Mesendoderm (in vitro differentiated cells): ENCODE measurements at regions not wholly inside any gene's neighbourhood (a gene's known extent, or its start where the extent isn't known, plus 50 kb on each side); places are given as distances from the start of the nearest gene placed in this dataset.
"Not testable (repeated sequence)": the region's sequence is repeated elsewhere in the genome, so short reads cannot be mapped to it uniquely, and the experiment has no call there.

Experiments
- DNase-seq: peaks from one replicate; pipeline ENCODE4 v3.0.0; 2013
- H2AK5ac ChIP-seq: 2 replicates; pipeline ENCODE4 v1.6.1; 2013; ENCODE audit warnings: low read length, inconsistent platforms
- H2BK120ac ChIP-seq: 2 replicates; pipeline ENCODE4 v1.6.1; 2013; ENCODE audit warnings: low read depth, mild to moderate bottlenecking, low read length, moderate library complexity, mixed read lengths
- H2BK15ac ChIP-seq: replicated peaks from 2 replicates; pipeline ENCODE4 v1.6.1; 2013; ENCODE audit warnings: low read depth, mild to moderate bottlenecking, moderate library complexity
- H2BK5ac ChIP-seq: 2 replicates; pipeline ENCODE4 v1.6.1; 2013; ENCODE audit warnings: low read length, inconsistent platforms
- H3K18ac ChIP-seq: 2 replicates; pipeline ENCODE4 v1.6.1; 2013; ENCODE audit warnings: mild to moderate bottlenecking, low read length, mixed read lengths
- H3K23ac ChIP-seq: one replicate; pipeline ENCODE4 v1.6.1; 2013; ENCODE audit warnings: low read length
- H3K27ac ChIP-seq: 2 replicates; pipeline ENCODE4 v1.5.1; 2013; ENCODE audit warnings: low read depth, mild to moderate bottlenecking, inconsistent platforms, low read length, moderate library complexity
- H3K27me3 ChIP-seq: 2 replicates; pipeline ENCODE4 v1.6.1; 2013; ENCODE audit warnings: low read length, control low read depth, mild to moderate bottlenecking, inconsistent platforms; ENCODE audit not compliant: insufficient read depth, poor library complexity
- H3K36me3 ChIP-seq: 2 replicates; pipeline ENCODE4 v1.6.1; 2013; ENCODE audit warnings: low read length, inconsistent platforms; ENCODE audit not compliant: control insufficient read depth, insufficient read depth
- H3K4ac ChIP-seq: one replicate; pipeline ENCODE4 v1.6.1; 2013; ENCODE audit warnings: low read depth, mild to moderate bottlenecking, low read length, moderate library complexity
- H3K4me1 ChIP-seq: 2 replicates; pipeline ENCODE4 v1.6.1; 2013; ENCODE audit warnings: low read depth, low read length, inconsistent platforms; ENCODE audit not compliant: control insufficient read depth
- H3K4me2 ChIP-seq: 2 replicates; pipeline ENCODE4 v1.6.1; 2013; ENCODE audit warnings: low read length
- H3K4me3 ChIP-seq: 2 replicates; pipeline ENCODE4 v1.5.1; 2013; ENCODE audit warnings: mild to moderate bottlenecking, low read length
- H3K56ac ChIP-seq: one replicate; pipeline ENCODE4 v1.6.1; 2013; ENCODE audit warnings: low read length
- H3K79me1 ChIP-seq: 2 replicates; pipeline ENCODE4 v1.6.1; 2013; ENCODE audit warnings: low read length, inconsistent platforms
- H3K79me2 ChIP-seq: 2 replicates; pipeline ENCODE4 v1.6.1; 2013; ENCODE audit warnings: mild to moderate bottlenecking, low read length; ENCODE audit not compliant: control insufficient read depth, insufficient read depth
- H3K9ac ChIP-seq: 2 replicates; pipeline ENCODE4 v1.6.1; 2013; ENCODE audit warnings: low read length, inconsistent platforms
- H4K5ac ChIP-seq: one replicate; pipeline ENCODE4 v1.6.1; 2013; ENCODE audit warnings: low read length
- H4K8ac ChIP-seq: one replicate; pipeline ENCODE4 v1.6.1; 2013; ENCODE audit warnings: low read depth, mild to moderate bottlenecking, control low read depth, low read length, moderate library complexity
- WGBS: extraction: QIAGEN DNeasy Blood & Tissue Kit; methylation state at CpG from one replicate; pipeline ENCODE4 v1.1.7; 2013; ENCODE audit warnings: low lambda C conversion rate, missing lambda C conversion rate; ENCODE audit not compliant: insufficient coverage; ENCODE audit errors: extremely low coverage; 5-methylcytosine and 5-hydroxymethylcytosine counted together

DNA sequence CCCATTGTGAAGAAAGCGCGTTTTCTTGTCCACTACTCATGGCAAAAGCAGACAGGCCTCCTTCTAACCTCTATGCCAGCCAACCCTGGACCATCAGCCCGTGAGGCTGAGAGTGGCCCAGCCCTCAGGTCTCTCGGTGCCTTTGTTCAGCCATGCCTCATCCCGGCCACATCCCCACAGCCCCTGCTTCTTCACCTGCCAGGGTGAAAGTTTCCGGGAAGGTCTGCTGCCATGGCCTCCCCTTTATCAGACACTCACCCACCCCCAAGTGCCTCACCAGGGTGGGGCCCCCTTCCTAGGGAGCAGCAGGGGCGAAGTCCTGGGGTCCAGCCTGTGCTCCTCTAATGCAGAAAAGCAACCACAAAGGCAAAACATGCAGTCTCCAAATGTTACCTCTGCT is 478.4 kb upstream of the SALL3 start:
- Histone ChIP-seq H2BK15ac (no peak overlapping the region), H3K56ac (no peak overlapping the region), H2AK5ac (no peak overlapping the region), H2BK120ac (no peak overlapping the region), H3K9ac (no peak overlapping the region), H3K36me3 (no peaks in the 10 kb centered on the region), H3K23ac (no peak overlapping the region), H3K79me2 (no peaks in the 10 kb centered on the region), H2BK5ac (no peak overlapping the region), H4K8ac (no peak overlapping the region), H4K5ac (no peak overlapping the region), H3K27me3 (no peaks in the 10 kb centered on the region), H3K4me2 (no peak overlapping the region), H3K4ac (no peak overlapping the region), H3K18ac (no peak overlapping the region), H3K27ac (no peak overlapping the region), H3K4me3 (no peak overlapping the region), H3K79me1 (no peaks in the 10 kb centered on the region), H3K4me1 (no peaks in the 10 kb centered on the region)
- no CpG with 5 or more reads among the region's 7 CpGs for WGBS
- DNase-seq = no peak

DNA sequence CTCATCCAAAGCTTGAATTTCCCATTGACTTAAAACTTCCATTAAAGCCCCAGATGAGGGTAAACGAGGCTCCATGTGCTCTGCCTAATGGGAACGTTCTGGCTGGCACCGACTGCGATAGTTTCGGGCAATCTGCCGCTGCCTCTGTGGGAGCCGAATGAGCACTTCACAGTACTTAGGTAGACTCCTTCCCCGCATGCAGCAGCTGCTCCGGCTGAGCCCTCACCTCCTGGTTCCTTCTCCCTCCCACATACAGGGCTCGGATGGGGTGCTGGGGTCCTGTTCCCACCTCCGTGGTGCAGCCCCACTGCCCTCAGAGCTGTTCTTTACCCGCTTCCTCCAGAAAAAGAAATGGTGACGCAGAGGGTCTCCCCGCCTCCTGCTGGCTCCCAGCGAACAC is 476.5 kb upstream of the SALL3 start:
- Histone ChIP-seq H3K4me2 (no peak overlapping the region), H4K5ac (no peak overlapping the region), H3K79me2 (no peaks in the 10 kb centered on the region), H3K79me1 (no peaks in the 10 kb centered on the region), H2BK120ac (no peak overlapping the region), H3K9ac (no peak overlapping the region), H3K27ac (no peak overlapping the region), H3K27me3 (no peaks in the 10 kb centered on the region), H2BK15ac (no peak overlapping the region), H3K4me1 (no peaks in the 10 kb centered on the region), H2BK5ac (no peak overlapping the region), H3K4ac (no peak overlapping the region), H3K23ac (no peak overlapping the region), H3K18ac (no peak overlapping the region), H4K8ac (no peak overlapping the region), H3K4me3 (no peak overlapping the region), H2AK5ac (no peak overlapping the region), H3K56ac (no peak overlapping the region), H3K36me3 (no peaks in the 10 kb centered on the region)
- no CpG with 5 or more reads among the region's 15 CpGs for WGBS
- no peak for DNase-seq

DNA sequence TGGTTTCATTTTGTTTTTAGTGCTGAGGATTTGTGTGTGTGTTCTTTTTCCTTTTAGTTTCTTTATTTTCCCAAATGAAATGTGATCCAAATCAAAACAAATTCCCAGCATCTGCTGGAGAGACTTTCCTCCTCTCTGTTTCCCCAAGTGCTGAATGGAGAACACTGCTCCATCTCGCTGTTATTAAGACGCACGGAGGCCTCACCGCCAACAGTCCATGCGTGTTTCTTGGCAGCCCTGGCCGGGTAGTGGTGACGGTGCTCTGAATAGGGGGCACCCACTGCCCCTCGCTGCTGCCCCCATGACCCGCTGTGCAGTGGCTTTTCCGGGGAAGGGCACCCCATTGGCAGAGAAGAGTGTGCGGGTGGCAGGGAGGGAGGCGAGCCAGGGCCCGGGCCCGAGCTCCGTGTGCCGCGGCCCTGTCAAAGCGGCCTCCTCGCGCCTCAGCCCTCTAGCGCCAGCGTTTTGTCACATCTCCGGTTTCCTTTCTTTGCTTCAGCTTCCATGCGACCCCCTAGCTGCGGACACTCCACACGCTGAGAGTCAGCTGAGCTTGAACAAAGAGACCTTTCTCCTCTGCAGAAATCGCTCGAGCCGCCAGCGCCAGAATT is 473.7 kb upstream of the SALL3 start:
- Histone ChIP-seq H2BK120ac (no peak overlapping the region), H3K4me3 (no peak overlapping the region), H3K23ac (no peak overlapping the region), H3K56ac (peak overlapping the region; percentile 80), H3K4me2 (no peak overlapping the region), H3K27me3 (no peaks in the 10 kb centered on the region), H3K79me1 (no peaks in the 10 kb centered on the region), H4K5ac (no peak overlapping the region), H3K4ac (no peak overlapping the region), H2BK5ac (no peak overlapping the region), H4K8ac (no peak overlapping the region), H3K27ac (no peak overlapping the region), H2AK5ac (no peak overlapping the region), H3K9ac (peak overlapping the region; percentile 42), H3K79me2 (no peaks in the 10 kb centered on the region), H2BK15ac (no peak overlapping the region), H3K4me1 (no peaks in the 10 kb centered on the region), H3K36me3 (no peaks in the 10 kb centered on the region), H3K18ac (no peak overlapping the region)
- no CpG with 5 or more reads among the region's 30 CpGs for WGBS
- peak; percentile 89 for DNase-seq

DNA sequence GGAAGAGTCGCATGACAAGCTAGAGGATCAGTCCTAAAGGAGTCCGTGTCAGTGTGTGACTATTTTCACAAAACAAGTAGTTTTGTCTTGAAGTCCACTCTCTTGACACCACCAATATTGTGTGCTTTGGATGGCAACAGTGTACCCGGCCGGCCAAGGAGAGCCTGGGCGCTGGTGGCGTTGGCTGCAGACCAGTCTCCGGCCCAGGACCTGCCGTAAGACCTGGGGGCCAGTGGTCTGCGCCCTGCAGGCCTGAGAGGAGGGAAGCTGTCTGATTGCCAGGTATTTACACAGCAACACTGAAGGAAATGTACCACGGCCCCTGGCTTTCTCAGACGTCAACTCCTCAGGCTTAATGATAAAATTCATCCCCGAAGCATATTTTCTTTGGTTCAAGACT is 472.4 kb upstream of the SALL3 start:
- Histone ChIP-seq H3K4me1 (no peaks in the 10 kb centered on the region), H3K27ac (no peak overlapping the region), H3K79me2 (no peaks in the 10 kb centered on the region), H2AK5ac (no peak overlapping the region), H3K79me1 (no peaks in the 10 kb centered on the region), H3K4me2 (no peak overlapping the region), H3K9ac (no peak overlapping the region), H4K8ac (no peak overlapping the region), H2BK5ac (no peak overlapping the region), H4K5ac (no peak overlapping the region), H3K4me3 (no peak overlapping the region), H3K18ac (no peak overlapping the region), H3K23ac (no peak overlapping the region), H2BK15ac (no peak overlapping the region), H2BK120ac (no peak overlapping the region), H3K36me3 (no peaks in the 10 kb centered on the region), H3K4ac (no peak overlapping the region), H3K56ac (no peak overlapping the region), H3K27me3 (no peaks in the 10 kb centered on the region)
- WGBS = no CpG with 5 or more reads among the region's 12 CpGs
- no peak for DNase-seq

DNA sequence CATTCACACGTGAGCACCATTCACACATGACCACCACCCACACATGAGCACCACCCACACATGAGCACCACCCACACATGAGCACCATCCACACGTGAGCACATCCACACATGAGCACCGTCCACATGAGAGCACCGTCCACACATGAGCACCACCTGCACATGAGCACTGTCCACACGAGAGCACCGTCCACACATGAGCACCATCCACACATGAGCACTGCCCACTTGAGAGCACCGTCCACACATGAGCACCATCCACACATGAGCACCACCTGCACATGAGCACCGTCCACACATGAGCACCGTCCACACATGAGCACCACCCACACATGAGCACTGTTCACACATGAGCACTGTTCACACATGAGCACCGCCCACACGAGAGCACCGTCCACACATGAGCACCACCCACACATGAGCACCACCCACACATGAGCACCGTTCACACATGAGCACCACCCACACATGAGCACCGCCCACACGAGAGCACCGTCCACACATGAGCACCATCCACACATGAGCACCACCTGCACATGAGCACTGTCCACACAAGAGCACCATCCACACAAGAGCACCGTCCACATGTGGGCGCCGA is 471.3 kb upstream of the SALL3 start:
- H3K23ac ChIP-seq, H4K5ac ChIP-seq, H3K4me3 ChIP-seq, H3K4me2 ChIP-seq, H3K4ac ChIP-seq, H3K56ac ChIP-seq, H3K18ac ChIP-seq, H3K27me3 ChIP-seq, H3K79me1 ChIP-seq, H3K4me1 ChIP-seq, H2BK120ac ChIP-seq, H4K8ac ChIP-seq, H2BK15ac ChIP-seq, H3K9ac ChIP-seq, H3K79me2 ChIP-seq, H2AK5ac ChIP-seq, DNase-seq, H3K36me3 ChIP-seq, H2BK5ac ChIP-seq, H3K27ac ChIP-seq: not testable (repeated sequence)
- whole genome bisulfite sequencing = no CpG with 5 or more reads among the region's 19 CpGs

DNA sequence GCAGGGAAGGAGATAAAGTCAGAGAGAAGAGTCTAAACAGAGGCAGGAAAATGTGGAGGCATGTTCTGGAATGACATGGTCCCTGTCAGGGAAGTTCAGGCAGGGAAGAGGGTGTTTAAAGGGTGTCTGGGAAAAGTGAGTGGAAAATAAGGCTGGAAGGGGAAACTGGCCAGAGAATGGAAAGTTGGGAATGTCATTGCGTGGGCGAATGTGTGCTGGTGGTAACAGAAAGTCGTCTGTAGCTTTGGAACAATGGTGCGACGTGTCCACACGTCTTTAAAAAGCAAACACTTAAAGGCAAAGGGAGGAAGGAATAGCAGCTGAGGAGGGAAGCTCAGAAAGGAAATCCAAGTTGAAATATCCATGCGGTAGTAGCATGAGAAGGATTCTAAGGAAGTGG is 469.5 kb upstream of the SALL3 start:
- Histone ChIP-seq H2BK15ac (no peak overlapping the region), H3K9ac (no peak overlapping the region), H3K4ac (no peak overlapping the region), H3K4me3 (no peak overlapping the region), H3K56ac (no peak overlapping the region), H3K27ac (no peak overlapping the region), H3K79me2 (no peaks in the 10 kb centered on the region), H2BK5ac (no peak overlapping the region), H3K4me1 (no peaks in the 10 kb centered on the region), H3K36me3 (no peaks in the 10 kb centered on the region), H2BK120ac (no peak overlapping the region), H3K18ac (no peak overlapping the region), H3K27me3 (no peaks in the 10 kb centered on the region), H4K5ac (no peak overlapping the region), H4K8ac (no peak overlapping the region), H3K23ac (no peak overlapping the region), H2AK5ac (no peak overlapping the region), H3K4me2 (no peak overlapping the region), H3K79me1 (no peaks in the 10 kb centered on the region)
- WGBS = no CpG with 5 or more reads among the region's 7 CpGs
- DNase-seq = no peak
